ENCODE measurements at regions not wholly inside any gene's neighbourhood (a gene's known extent, or its start where the extent isn't known, plus 50 kb on each side); places are given as distances from the start of the nearest gene placed in this dataset.

GRCh38 chr5:56506211-56506965, 273.3 kb upstream of the ANKRD55 start:
- Histone ChIP-seq H3K27me3 (ENCODE audit: insufficient read depth, low read length) (no peaks in the 10 kb centered on the region), H3K79me2 (ENCODE audit: insufficient read depth, low read length) (no peaks in the 10 kb centered on the region), H3K27ac (ENCODE audit: insufficient read length, low read depth, low read length) (no peak overlapping the region), H2AK5ac (ENCODE audit: insufficient read length, low read length) (no peak overlapping the region), H3K18ac (ENCODE audit: insufficient read length, low read depth, low read length) (no peak overlapping the region), H2BK5ac (ENCODE audit: insufficient read length, low read length) (no peak overlapping the region), H2BK20ac (ENCODE audit: low read depth, low read length, poor library complexity, severe bottlenecking) (no peak overlapping the region), H2AFZ (ENCODE audit: low read length) (no peak overlapping the region), H4K5ac (ENCODE audit: insufficient read length, low read depth, low read length) (no peak overlapping the region), H3K4ac (ENCODE audit: low read depth, low read length) (no peak overlapping the region), H3K9me3 (ENCODE audit: control insufficient read depth, low read depth, low read length) (no peaks in the 10 kb centered on the region), H3K79me1 (ENCODE audit: insufficient read depth, low read depth, low read length, poor library complexity, severe bottlenecking) (no peaks in the 10 kb centered on the region), H2BK15ac (ENCODE audit: low read depth, low read length) (no peak overlapping the region), H3K14ac (ENCODE audit: insufficient read depth, low read length) (no peak overlapping the region), H2BK120ac (ENCODE audit: low read depth, low read length, poor library complexity, severe bottlenecking) (no peak overlapping the region), H2BK12ac (ENCODE audit: insufficient read length, low read depth, low read length) (no peak overlapping the region), H3T11ph (ENCODE audit: low read length) (no peak overlapping the region), H4K20me1 (ENCODE audit: control insufficient read depth, insufficient read depth, insufficient read length) (no peaks in the 10 kb centered on the region), H3K23me2 (ENCODE audit: insufficient read length, low read depth, low read length, poor library complexity, severe bottlenecking) (no peaks in the 10 kb centered on the region), H4K91ac (ENCODE audit: insufficient read length, low read depth, low read length) (no peak overlapping the region), H3K23ac (ENCODE audit: insufficient read length, low read depth, low read length) (no peak overlapping the region), H3K4me2 (ENCODE audit: insufficient read depth, insufficient read length, low read length) (no peak overlapping the region), H3K9ac (ENCODE audit: extremely low read depth, insufficient read length, low read length) (no peak overlapping the region), H3K4me1 (ENCODE audit: insufficient read depth, low read length) (no peaks in the 10 kb centered on the region), H3K56ac (ENCODE audit: insufficient read length, low read depth, low read length) (no peak overlapping the region), H4K8ac (replicated peaks; ENCODE audit: insufficient read length, low read depth, low read length) (no peak overlapping the region)
- TF ChIP-seq, protein P1, sequence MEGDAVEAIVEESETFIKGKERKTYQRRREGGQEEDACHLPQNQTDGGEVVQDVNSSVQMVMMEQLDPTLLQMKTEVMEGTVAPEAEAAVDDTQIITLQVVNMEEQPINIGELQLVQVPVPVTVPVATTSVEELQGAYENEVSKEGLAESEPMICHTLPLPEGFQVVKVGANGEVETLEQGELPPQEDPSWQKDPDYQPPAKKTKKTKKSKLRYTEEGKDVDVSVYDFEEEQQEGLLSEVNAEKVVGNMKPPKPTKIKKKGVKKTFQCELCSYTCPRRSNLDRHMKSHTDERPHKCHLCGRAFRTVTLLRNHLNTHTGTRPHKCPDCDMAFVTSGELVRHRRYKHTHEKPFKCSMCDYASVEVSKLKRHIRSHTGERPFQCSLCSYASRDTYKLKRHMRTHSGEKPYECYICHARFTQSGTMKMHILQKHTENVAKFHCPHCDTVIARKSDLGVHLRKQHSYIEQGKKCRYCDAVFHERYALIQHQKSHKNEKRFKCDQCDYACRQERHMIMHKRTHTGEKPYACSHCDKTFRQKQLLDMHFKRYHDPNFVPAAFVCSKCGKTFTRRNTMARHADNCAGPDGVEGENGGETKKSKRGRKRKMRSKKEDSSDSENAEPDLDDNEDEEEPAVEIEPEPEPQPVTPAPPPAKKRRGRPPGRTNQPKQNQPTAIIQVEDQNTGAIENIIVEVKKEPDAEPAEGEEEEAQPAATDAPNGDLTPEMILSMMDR (conservative IDR thresholded peaks at IDR 0.05): no peak
- peaks cover 3 to 9% of the 10 kb centered on the region in 2 experiments; a peak in 3 of 4 replicates for H3K4me1 Mint-ChIP-seq
- WGBS (ENCODE audit: extremely low coverage, insufficient read length, low lambda C conversion rate): no CpG with 5 or more reads among the region's 4 CpGs
- no peak overlapping the region for H3K4me3 Mint-ChIP-seq
- no peak overlapping the region for H3K27ac Mint-ChIP-seq
- H3K36me3 Mint-ChIP-seq (ENCODE audit: insufficient read depth in 1 of 3, low read depth in 3 of 3): no peaks in the 10 kb centered on the region; a peak in 1 of 7 replicates
- DNase-seq: no peak
- no peaks in the 10 kb centered on the region for H3K27me3 Mint-ChIP-seq (ENCODE audit: low read depth)
- H3K9me3 Mint-ChIP-seq: no peaks in the 10 kb centered on the region

Data from H9 (cell line).